ENCODE measurements at regions not wholly inside any gene's neighbourhood (a gene's known extent, or its start where the extent isn't known, plus 50 kb on each side); places are given as distances from the start of the nearest gene placed in this dataset.

DNA sequence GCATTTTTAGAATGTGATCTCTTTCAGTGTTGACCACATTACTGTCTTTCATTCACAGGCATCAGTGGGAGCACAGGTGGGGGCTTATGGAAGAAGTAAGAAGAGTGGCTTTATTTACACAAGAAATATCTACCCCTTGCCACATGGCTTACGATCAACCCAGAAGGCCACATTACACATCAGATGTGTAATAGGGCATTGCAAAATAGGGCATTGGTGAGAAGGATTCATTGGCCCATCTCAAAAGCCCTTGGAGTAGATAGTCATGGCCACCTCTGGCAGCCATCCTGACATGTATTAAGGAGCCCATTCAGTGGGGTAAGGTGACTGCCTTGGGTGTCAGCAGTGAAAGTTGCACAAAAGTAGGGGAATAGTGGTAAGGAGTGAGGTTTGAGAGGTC lies 97.5 kb downstream of the MAFB start:
- H3K9me3 ChIP-seq (ENCODE audit: low read length), result no peaks in the 10 kb centered on the region
- CTCF ChIA-PET, result no interaction called here
- H3K27ac ChIP-seq (ENCODE audit: low read length), result no peak overlapping the region
- H3K27me3 ChIP-seq (ENCODE audit: low read length), result no peaks in the 10 kb centered on the region
- POLR2A ChIA-PET (ENCODE audit: unreplicated experiment), result no interaction called here
- no peaks in the 10 kb centered on the region for H3K4me1 ChIP-seq (ENCODE audit: insufficient read depth, low read length)
- BruUV-seq (replicated peaks), result no TSS peak
- TF ChIP-seq EZH2phosphoT487 (IDR thresholded peaks at IDR 0.05; ENCODE audit: borderline replicate concordance, low read length) (no peak), EZH2 (IDR thresholded peaks at IDR 0.05; ENCODE audit: low read length, unreplicated experiment) (no peak)
- TF ChIP-seq, protein P1, sequence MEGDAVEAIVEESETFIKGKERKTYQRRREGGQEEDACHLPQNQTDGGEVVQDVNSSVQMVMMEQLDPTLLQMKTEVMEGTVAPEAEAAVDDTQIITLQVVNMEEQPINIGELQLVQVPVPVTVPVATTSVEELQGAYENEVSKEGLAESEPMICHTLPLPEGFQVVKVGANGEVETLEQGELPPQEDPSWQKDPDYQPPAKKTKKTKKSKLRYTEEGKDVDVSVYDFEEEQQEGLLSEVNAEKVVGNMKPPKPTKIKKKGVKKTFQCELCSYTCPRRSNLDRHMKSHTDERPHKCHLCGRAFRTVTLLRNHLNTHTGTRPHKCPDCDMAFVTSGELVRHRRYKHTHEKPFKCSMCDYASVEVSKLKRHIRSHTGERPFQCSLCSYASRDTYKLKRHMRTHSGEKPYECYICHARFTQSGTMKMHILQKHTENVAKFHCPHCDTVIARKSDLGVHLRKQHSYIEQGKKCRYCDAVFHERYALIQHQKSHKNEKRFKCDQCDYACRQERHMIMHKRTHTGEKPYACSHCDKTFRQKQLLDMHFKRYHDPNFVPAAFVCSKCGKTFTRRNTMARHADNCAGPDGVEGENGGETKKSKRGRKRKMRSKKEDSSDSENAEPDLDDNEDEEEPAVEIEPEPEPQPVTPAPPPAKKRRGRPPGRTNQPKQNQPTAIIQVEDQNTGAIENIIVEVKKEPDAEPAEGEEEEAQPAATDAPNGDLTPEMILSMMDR (conservative IDR thresholded peaks at IDR 0.05; ENCODE audit: low read depth, low read length), result no peak
- intact Hi-C loops (cut with micrococcal nuclease), result no loop called here
- H3K36me3 ChIP-seq (ENCODE audit: low read depth, low read length), result no peaks in the 10 kb centered on the region
- no peaks in the 10 kb centered on the region for H3K9me2 ChIP-seq (replicated peaks; ENCODE audit: low read length)
- H3K9ac ChIP-seq (ENCODE audit: low read length), result no peak overlapping the region
- H2AFZ ChIP-seq (ENCODE audit: low read length), result no peak overlapping the region
- H4K20me1 ChIP-seq (ENCODE audit: low read length), result no peaks in the 10 kb centered on the region
- DNase-seq (no peak), ATAC-seq (no peak)
- H3K4me3 ChIP-seq (ENCODE audit: low read length), result no peak overlapping the region
- no peaks in the 10 kb centered on the region for H3F3A ChIP-seq (ENCODE audit: low read length, unreplicated experiment)
- no peak overlapping the region for H3K4me2 ChIP-seq (ENCODE audit: low read length)
- H3K79me2 ChIP-seq (ENCODE audit: low read length), result no peaks in the 10 kb centered on the region

DNA sequence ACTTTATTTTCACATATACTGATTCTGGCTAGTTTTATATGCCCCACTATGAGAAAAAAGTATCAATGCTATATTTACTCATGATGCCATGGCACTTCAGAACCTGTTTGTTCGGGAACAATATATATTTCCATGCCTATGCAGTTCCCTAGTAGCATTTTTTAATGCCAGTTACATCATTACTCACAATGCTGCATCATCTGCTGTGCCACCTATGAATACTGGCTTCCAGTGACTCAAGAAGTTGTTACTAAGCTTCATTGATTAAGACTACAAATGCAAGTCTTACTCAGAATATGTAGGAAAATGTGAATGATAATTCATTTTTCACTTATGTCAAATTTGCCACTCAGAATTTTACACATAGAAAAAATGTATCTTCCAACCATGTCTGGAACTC lies 97.9 kb downstream of the MAFB start:
- CTCF ChIA-PET, result no interaction called here
- ATAC-seq, result no peak
- no peak for DNase-seq

DNA sequence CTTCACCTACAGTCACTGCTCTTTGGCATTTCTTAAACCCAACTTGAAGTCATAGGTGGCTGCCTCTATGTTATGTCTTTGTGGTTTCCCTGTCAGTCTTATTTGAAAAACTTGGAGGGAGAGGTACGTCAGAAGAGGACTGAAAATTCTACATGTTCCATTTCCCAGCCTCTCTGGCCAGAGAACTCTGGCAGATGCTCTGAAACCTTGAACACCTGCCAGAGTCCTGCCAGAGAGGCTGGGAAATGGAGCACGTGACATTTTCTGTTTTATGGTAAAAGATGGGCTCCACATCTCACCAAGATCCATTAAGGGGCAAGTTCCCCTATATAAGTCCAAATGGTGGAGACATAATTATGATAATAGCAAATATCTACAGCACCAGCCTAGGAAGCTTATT lies 99.5 kb downstream of the MAFB start:
- Histone ChIP-seq H3K36me3 (ENCODE audit: low read depth, low read length) (no peaks in the 10 kb centered on the region), H3K4me1 (ENCODE audit: insufficient read depth, low read length) (no peaks in the 10 kb centered on the region)
- CTCF ChIA-PET, result no interaction called here

More for the DNA sequence above, 97.9 kb downstream of the MAFB start:
- POLR2A ChIA-PET (ENCODE audit: unreplicated experiment), result no interaction called here
- Histone ChIP-seq H3K79me2 (ENCODE audit: low read length) (no peaks in the 10 kb centered on the region), H3K27ac (ENCODE audit: low read length) (no peak overlapping the region), H3K9me2 (replicated peaks; ENCODE audit: low read length) (no peaks in the 10 kb centered on the region), H4K20me1 (ENCODE audit: low read length) (no peaks in the 10 kb centered on the region), H2AFZ (ENCODE audit: low read length) (no peak overlapping the region), H3K36me3 (ENCODE audit: low read depth, low read length) (no peaks in the 10 kb centered on the region), H3K4me1 (ENCODE audit: insufficient read depth, low read length) (no peaks in the 10 kb centered on the region), H3K9me3 (ENCODE audit: low read length) (no peaks in the 10 kb centered on the region), H3F3A (ENCODE audit: low read length, unreplicated experiment) (no peaks in the 10 kb centered on the region), H3K4me3 (ENCODE audit: low read length) (no peak overlapping the region), H3K4me2 (ENCODE audit: low read length) (no peak overlapping the region), H3K9ac (ENCODE audit: low read length) (no peak overlapping the region), H3K27me3 (ENCODE audit: low read length) (no peaks in the 10 kb centered on the region)
- BruUV-seq (replicated peaks), result no TSS peak
- intact Hi-C loops (cut with micrococcal nuclease), result no loop called here
- TF ChIP-seq EZH2 (IDR thresholded peaks at IDR 0.05; ENCODE audit: low read length, unreplicated experiment), result no peak
- no peak for TF ChIP-seq EZH2phosphoT487 (IDR thresholded peaks at IDR 0.05; ENCODE audit: borderline replicate concordance, low read length)
- TF ChIP-seq, protein P1 (conservative IDR thresholded peaks at IDR 0.05; ENCODE audit: low read depth, low read length), result no peak

More for the DNA sequence above, 99.5 kb downstream of the MAFB start:
- TF ChIP-seq, protein P1 (conservative IDR thresholded peaks at IDR 0.05; ENCODE audit: low read depth, low read length), result no peak
- no peak for TF ChIP-seq EZH2 (IDR thresholded peaks at IDR 0.05; ENCODE audit: low read length, unreplicated experiment)
- TF ChIP-seq EZH2phosphoT487 (IDR thresholded peaks at IDR 0.05; ENCODE audit: borderline replicate concordance, low read length), result no peak
- no peak overlapping the region for H3K27ac ChIP-seq (ENCODE audit: low read length)
- no peaks in the 10 kb centered on the region for H3K9me2 ChIP-seq (replicated peaks; ENCODE audit: low read length)
- no peak for DNase-seq
- H3K79me2 ChIP-seq (ENCODE audit: low read length), result no peaks in the 10 kb centered on the region
- POLR2A ChIA-PET (ENCODE audit: unreplicated experiment), result no interaction called here
- no peak overlapping the region for H2AFZ ChIP-seq (ENCODE audit: low read length)
- no peaks in the 10 kb centered on the region for H3F3A ChIP-seq (ENCODE audit: low read length, unreplicated experiment)
- H3K9me3 ChIP-seq (ENCODE audit: low read length), result 0 out of 2 replicates have a peak, but pooled peaks cover 4% of the 10 kb centered on the region
- no peaks in the 10 kb centered on the region for H3K27me3 ChIP-seq (ENCODE audit: low read length)
- ATAC-seq, result no peak
- intact Hi-C loops (cut with micrococcal nuclease), result no loop called here
- no peak overlapping the region for H3K4me3 ChIP-seq (ENCODE audit: low read length)
- H3K9ac ChIP-seq (ENCODE audit: low read length), result no peak overlapping the region
- no peaks in the 10 kb centered on the region for H4K20me1 ChIP-seq (ENCODE audit: low read length)
- no peak overlapping the region for H3K4me2 ChIP-seq (ENCODE audit: low read length)
- no TSS peak for BruUV-seq (replicated peaks)
